GF-D8 (cell line): ENCODE measurements at regions not wholly inside any gene's neighbourhood (a gene's known extent, or its start where the extent isn't known, plus 50 kb on each side); places are given as distances from the start of the nearest gene placed in this dataset.

Experiments
- DNase-seq: peaks from one replicate; lab custom pipeline; 2025; lab: John Stamatoyannopoulos, UW

DNA sequence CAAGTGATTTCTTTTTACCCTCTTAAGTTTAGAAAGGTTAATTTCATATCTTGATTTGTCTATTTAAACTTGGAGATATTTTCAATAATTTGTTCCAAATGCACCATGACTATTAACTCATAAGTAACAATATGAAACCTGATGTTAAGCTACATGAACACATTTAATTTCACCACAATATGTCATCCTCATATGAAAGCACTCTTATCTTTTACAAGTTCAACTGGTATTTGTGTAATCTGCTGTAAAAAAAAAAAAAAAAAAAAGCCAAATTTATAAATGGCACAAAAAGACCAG lies 110.4 kb downstream of the HFE start:
- no peak for DNase-seq

- no peak for DNase-seq
Measured at GRCh38 chr6:26197933-26198721, 110.9 kb downstream of the HFE start.

DNA sequence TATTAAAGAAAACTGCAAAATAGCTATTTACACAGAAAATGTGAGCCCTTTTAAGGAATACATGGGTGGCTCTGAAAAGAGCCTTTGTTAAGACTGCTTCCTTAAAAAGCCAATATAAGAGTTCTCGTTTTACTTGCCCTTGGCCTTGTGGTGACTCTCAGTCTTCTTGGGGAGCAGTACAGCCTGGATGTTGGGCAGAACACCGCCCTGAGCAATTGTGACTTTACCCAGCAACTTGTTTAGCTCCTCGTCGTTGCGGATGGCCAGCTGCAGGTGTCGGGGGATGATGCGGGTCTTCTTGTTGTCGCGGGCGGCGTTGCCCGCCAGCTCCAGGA lies 111.5 kb downstream of the HFE start:
- DNase-seq, result no peak

DNA sequence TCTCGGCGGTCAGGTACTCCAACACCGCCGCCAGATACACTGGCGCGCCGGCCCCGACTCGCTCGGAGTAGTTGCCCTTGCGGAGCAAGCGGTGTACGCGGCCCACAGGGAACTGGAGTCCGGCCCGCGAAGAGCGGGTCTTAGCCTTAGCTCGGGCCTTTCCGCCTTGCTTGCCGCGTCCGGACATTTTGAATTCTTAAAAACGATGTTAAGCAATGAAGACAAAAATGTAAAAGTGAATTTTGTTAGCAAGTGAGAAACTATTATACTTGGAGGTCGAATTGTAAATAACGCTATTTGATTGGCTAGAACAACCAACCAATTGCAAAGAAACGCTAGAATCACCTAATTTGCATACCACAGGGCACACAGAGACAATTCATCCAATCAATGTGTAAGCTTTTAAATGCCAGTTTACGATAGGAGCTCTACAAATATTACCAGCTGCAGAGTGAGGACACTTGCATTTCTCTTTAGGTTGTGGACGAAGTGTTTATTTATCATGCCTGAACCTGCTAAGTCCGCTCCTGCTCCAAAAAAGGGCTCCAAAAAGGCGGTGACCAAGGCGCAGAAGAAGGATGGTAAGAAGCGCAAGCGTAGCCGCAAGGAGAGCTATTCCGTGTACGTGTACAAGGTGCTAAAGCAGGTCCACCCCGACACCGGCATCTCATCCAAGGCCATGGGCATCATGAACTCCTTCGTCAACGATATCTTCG lies 112.0 kb downstream of the HFE start:
- peak; percentile 92 for DNase-seq

- peak; percentile 22 for DNase-seq
Measured at GRCh38 chr6:26199773-26200764, 112.8 kb downstream of the HFE start.

- no peak for DNase-seq
Measured at GRCh38 chr6:26200918-26201721, 113.9 kb downstream of the HFE start.

- no peak for DNase-seq
Measured at GRCh38 chr6:26202201-26202611, 115.0 kb downstream of the HFE start.

DNA sequence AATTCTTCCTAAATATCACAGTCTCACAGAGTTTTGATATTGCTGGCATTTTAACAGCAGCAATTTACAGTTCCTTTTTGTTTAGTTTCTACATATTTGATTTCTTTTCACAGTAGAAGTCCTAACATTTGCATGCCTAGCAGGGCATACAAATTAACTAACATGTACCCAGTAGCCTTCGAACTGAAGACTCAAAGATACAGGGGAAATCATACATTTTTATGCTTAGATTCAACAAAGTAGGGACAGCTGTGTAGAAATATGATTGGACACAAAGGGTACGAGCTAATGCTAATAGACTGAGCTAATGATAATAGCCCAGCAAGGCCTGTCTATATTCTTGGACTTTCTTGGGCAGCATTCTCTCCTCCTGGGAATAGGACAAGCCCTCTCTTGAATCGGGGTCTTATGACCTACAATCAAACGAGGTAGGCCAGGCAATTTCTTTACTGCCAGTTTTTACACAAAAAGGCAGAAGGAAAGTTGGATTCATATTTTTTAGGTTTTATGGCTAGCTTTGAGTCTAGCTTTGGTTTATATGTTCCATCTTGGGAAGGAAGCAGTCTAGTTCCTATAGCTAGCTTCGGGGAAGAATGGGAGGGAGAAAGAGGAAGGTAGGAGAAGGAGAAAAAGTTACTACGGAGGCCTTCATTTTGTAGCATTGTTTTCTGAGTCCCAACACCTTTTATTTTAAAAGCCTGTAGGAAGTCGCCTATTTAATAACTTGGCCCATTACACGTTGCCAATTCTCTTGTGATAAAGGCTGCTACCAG lies 115.8 kb downstream of the HFE start:
- no peak for DNase-seq

DNA sequence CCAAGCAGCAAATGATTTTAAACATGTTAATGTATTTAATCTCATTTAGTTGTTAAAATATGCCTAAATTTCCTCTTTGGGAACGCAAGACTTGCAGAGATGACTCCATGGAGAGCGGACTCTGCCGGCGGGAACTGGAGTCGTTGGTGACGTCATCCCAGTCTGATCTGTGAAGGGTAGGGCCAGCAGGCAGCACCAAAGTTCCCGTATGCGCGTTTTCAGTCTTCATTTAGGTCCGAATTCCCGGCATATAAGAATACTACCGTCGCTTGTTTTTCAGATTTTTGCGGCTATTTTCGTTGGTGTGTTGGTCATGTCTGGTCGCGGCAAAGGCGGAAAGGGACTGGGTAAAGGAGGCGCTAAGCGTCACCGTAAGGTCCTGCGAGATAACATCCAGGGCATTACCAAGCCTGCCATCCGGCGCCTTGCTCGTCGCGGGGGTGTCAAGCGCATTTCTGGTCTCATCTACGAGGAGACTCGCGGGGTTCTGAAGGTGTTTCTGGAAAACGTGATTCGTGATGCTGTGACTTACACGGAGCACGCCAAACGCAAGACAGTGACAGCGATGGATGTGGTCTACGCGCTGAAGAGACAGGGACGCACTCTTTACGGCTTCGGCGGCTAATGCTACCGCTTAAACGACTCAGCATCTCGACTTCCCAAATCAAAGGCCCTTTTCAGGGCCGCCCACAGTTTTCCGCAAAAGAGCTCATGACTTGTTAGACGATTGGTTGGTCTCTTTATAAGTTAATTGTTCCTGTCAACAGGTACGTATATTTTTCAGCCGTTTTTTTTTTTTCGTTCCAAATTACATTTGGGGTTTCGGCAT lies 117.3 kb downstream of the HFE start:
- DNase-seq, result peak; percentile 92

- DNase-seq, result peak; percentile 88
Measured at GRCh38 chr6:26205161-26205624, 118.0 kb downstream of the HFE start.

GRCh38 chr6:26205625-26206574 lies 118.7 kb downstream of the HFE start:
- peak; percentile 89 for DNase-seq

- DNase-seq, result no peak
Measured at GRCh38 chr6:26206868-26207801, 119.9 kb downstream of the HFE start.

- DNase-seq, result no peak
Measured at GRCh38 chr6:26211963-26212362, 124.7 kb downstream of the HFE start.

GRCh38 chr6:26213334-26214075 lies 126.3 kb downstream of the HFE start:
- DNase-seq, result no peak

- DNase-seq, result no peak
Measured at GRCh38 chr6:26214803-26215584, 127.8 kb downstream of the HFE start.
